A673 (cell line): ENCODE measurements at regions not wholly inside any gene's neighbourhood (a gene's known extent, or its start where the extent isn't known, plus 50 kb on each side); places are given as distances from the start of the nearest gene placed in this dataset.

Experiments
- CTCF ChIP-seq: fragments of 300-800, 200-600 bp; sonication (generic); conservative IDR thresholded peaks from 2 replicates; pipeline ENCODE4 v1.5.1; 2017; ENCODE audit warnings: low read depth, mild to moderate bottlenecking, antibody characterized with exemption, low read length, moderate library complexity, mixed read lengths
- EZH2 ChIP-seq: fragments of 200-600 bp; sonication (generic); IDR thresholded peaks from 2 replicates; pipeline ENCODE4 v1.6.1; 2017; ENCODE audit warnings: borderline replicate concordance, low read depth, mild to moderate bottlenecking, mixed read lengths, antibody characterized with exemption, low read length; ENCODE audit not compliant: poor library complexity, severe bottlenecking

GRCh38 chr2:199705538-199705937 is 145.5 kb downstream of the FTCDNL1 start:
- TF ChIP-seq CTCF: no peak
- no peak for TF ChIP-seq EZH2
